Vagina (tissue), 2 donors: ENCODE measurements at regions not wholly inside any gene's neighbourhood (a gene's known extent, or its start where the extent isn't known, plus 50 kb on each side); places are given as distances from the start of the nearest gene placed in this dataset.

Experiments
- CTCF ChIP-seq, 3 experiments: fragments of 450-650 bp in 2 of 3; fragments of 200-600 bp in 1 of 3; sonication (generic) in 1 of 3; IDR thresholded peaks; one replicate each; pipeline ENCODE4 v1.5.1; 2017 to 2019; ENCODE audit warnings: antibody characterized with exemption in 3 of 3, mild to moderate bottlenecking in 2 of 3, moderate library complexity in 2 of 3
- POLR2AphosphoS5 ChIP-seq, 2 donors: sonication (generic); formaldehyde crosslinking; IDR thresholded peaks; one replicate each; pipeline ENCODE4 v1.9.0; 2017; ENCODE audit warnings: antibody characterized with exemption in 2 of 2, mild to moderate bottlenecking in 2 of 2, low read depth in 1 of 2; ENCODE audit not compliant: insufficient read depth in 1 of 2

- TF ChIP-seq CTCF (IDR thresholded peaks at IDR 0.05) (no peak), POLR2AphosphoS5 (IDR thresholded peaks at IDR 0.05; ENCODE audit: insufficient read depth in 1 of 2, low read depth in 1 of 2) (no peak)
Measured at GRCh38 chr22:46026899-46027210, 49.9 kb upstream of the WNT7B start.
